ENCODE measurements at regions not wholly inside any gene's neighbourhood (a gene's known extent, or its start where the extent isn't known, plus 50 kb on each side); places are given as distances from the start of the nearest gene placed in this dataset.
"Not testable (repeated sequence)": the region's sequence is repeated elsewhere in the genome, so short reads cannot be mapped to it uniquely, and the experiment has no call there.

GRCh38 chr2:16394986-16395550 is 270.6 kb downstream of the CYRIA start:
- DNase-seq (ENCODE audit: low spot score) = no peak

GRCh38 chr2:16394072-16394985 is 271.3 kb downstream of the CYRIA start:
- no peak for DNase-seq (ENCODE audit: low spot score)

GRCh38 chr2:16393500-16394071 is 272.0 kb downstream of the CYRIA start:
- DNase-seq (ENCODE audit: low spot score) = no peak

GRCh38 chr2:16392647-16393499 is 272.8 kb downstream of the CYRIA start:
- DNase-seq (ENCODE audit: low spot score) = no peak

GRCh38 chr2:16391986-16392385 is 273.6 kb downstream of the CYRIA start:
- DNase-seq (ENCODE audit: low spot score) = no peak

- no peak for DNase-seq (ENCODE audit: low spot score)
These were observed 275.1 kb downstream of the CYRIA start for GRCh38 chr2:16390561-16390960.

- DNase-seq (ENCODE audit: low spot score) = no peak
These were observed 276.0 kb downstream of the CYRIA start for GRCh38 chr2:16389611-16390010.

GRCh38 chr2:16388199-16388830 is 277.3 kb downstream of the CYRIA start:
- not testable (repeated sequence) for DNase-seq (ENCODE audit: low spot score)

- DNase-seq (ENCODE audit: low spot score) = no peak
These were observed 278.1 kb downstream of the CYRIA start for GRCh38 chr2:16387461-16387984.

GRCh38 chr2:16386431-16386830 is 279.2 kb downstream of the CYRIA start:
- DNase-seq (ENCODE audit: low spot score) = no peak

GRCh38 chr2:16386031-16386430 is 279.6 kb downstream of the CYRIA start:
- no peak for DNase-seq (ENCODE audit: low spot score)

GRCh38 chr2:16385341-16385740 is 280.3 kb downstream of the CYRIA start:
- DNase-seq (ENCODE audit: low spot score) = no peak

- no peak for DNase-seq (ENCODE audit: low spot score)
These were observed 282.2 kb downstream of the CYRIA start for GRCh38 chr2:16383411-16383810.

GRCh38 chr2:16382451-16382850 is 283.2 kb downstream of the CYRIA start:
- DNase-seq (ENCODE audit: low spot score) = no peak

- DNase-seq (ENCODE audit: low spot score) = no peak
These were observed 284.1 kb downstream of the CYRIA start for GRCh38 chr2:16381511-16381910.

GRCh38 chr2:16379901-16380300 is 285.7 kb downstream of the CYRIA start:
- not testable (repeated sequence) for DNase-seq (ENCODE audit: low spot score)

- not testable (repeated sequence) for DNase-seq (ENCODE audit: low spot score)
These were observed 286.6 kb downstream of the CYRIA start for GRCh38 chr2:16379061-16379460.

GRCh38 chr2:16378031-16378430 is 287.6 kb downstream of the CYRIA start:
- DNase-seq (ENCODE audit: low spot score) = no peak

- DNase-seq (ENCODE audit: low spot score) = no peak
These were observed 289.7 kb downstream of the CYRIA start for GRCh38 chr2:16375981-16376380.

- DNase-seq (ENCODE audit: low spot score) = no peak
These were observed 290.3 kb downstream of the CYRIA start for GRCh38 chr2:16375351-16375750.

- no peak for DNase-seq (ENCODE audit: low spot score)
These were observed 291.0 kb downstream of the CYRIA start for GRCh38 chr2:16374671-16375070.
